PC-9 (cell line): ENCODE measurements at regions not wholly inside any gene's neighbourhood (a gene's known extent, or its start where the extent isn't known, plus 50 kb on each side); places are given as distances from the start of the nearest gene placed in this dataset.

Source experiments
- BruUV-seq: library from RNA; stranded (reverse); fragments of 400-500 nt; replicated peaks from 2 replicates; lab custom pipeline; 2021; lab: Mats Ljungman, UMichigan
- CTCF ChIA-PET: fragments of 300-600 bp; sonication (Branson Sonifier 250); formaldehyde crosslinking; loops from one replicate; lab custom pipeline; 2022; ENCODE audit warnings: antibody characterized with exemption; lab: Charles Lee
- POLR2A ChIA-PET: fragments of 300-600 bp; sonication (Branson Sonifier 250); formaldehyde crosslinking; loops from one replicate; lab custom pipeline; 2022; ENCODE audit warnings: antibody characterized with exemption; ENCODE audit not compliant: unreplicated experiment; lab: Charles Lee
- DNase-seq, 2 experiments: peaks; one replicate each; pipeline versions ENCODE4 v3.0.0 to v3.0.0-alpha.2; 2015 to 2022; ENCODE audit warnings: mixed read lengths in 1 of 2
- H2AFZ ChIP-seq: fragments of 200-600 bp; sonication (generic); 2 replicates; pipeline ENCODE4 v1.8.1; 2017; ENCODE audit warnings: antibody characterized with exemption
- H3F3A ChIP-seq: fragments of 200-600 bp; sonication (generic); 2 replicates; pipeline ENCODE4 v1.8.1; 2017; ENCODE audit warnings: antibody characterized with exemption, mild to moderate bottlenecking, low read depth; ENCODE audit not compliant: insufficient read depth
- H3K27ac ChIP-seq: fragments of 200-600 bp; sonication (generic); 2 replicates; pipeline ENCODE4 v1.6.1; 2016; ENCODE audit warnings: mixed run types
- H3K27me3 ChIP-seq: fragments of 200-600 bp; sonication (generic); 2 replicates; pipeline ENCODE4 v1.6.1; 2016; ENCODE audit warnings: low read depth, mixed run types; ENCODE audit not compliant: insufficient read depth
- H3K36me3 ChIP-seq: fragments of 200-600 bp; sonication (generic); 2 replicates; pipeline ENCODE4 v1.6.1; 2016; ENCODE audit warnings: low read depth, mixed run types
- H3K4me1 ChIP-seq: fragments of 200-600 bp; sonication (generic); replicated peaks from 2 replicates; pipeline ENCODE4 v1.6.1; 2016; ENCODE audit warnings: mixed run types; ENCODE audit not compliant: insufficient read depth
- H3K4me2 ChIP-seq: fragments of 200-600 bp; sonication (generic); 2 replicates; pipeline ENCODE4 v1.6.1; 2017; ENCODE audit warnings: mixed run types
- H3K4me3 ChIP-seq: fragments of 200-600 bp; sonication (generic); 2 replicates; pipeline ENCODE4 v1.6.1; 2016; ENCODE audit warnings: mixed run types
- H3K79me2 ChIP-seq: fragments of 200-600 bp; sonication (generic); 2 replicates; pipeline ENCODE4 v1.6.1; 2017; ENCODE audit warnings: low read depth, mixed run types
- H3K9me2 ChIP-seq: fragments of 200-600 bp; sonication (generic); 2 replicates; pipeline ENCODE4 v1.8.1; 2017; ENCODE audit warnings: mild to moderate bottlenecking; ENCODE audit not compliant: insufficient read depth
- H3K9me3 ChIP-seq: fragments of 200-600 bp; sonication (generic); 2 replicates; pipeline ENCODE4 v1.8.1; 2016; ENCODE audit warnings: low read depth; ENCODE audit not compliant: insufficient read depth
- H4K20me1 ChIP-seq: fragments of 200-600 bp; sonication (generic); 2 replicates; pipeline ENCODE4 v1.8.1; 2017; ENCODE audit not compliant: insufficient read depth
- CTCF ChIP-seq: fragments of 200-600 bp; sonication (generic); conservative IDR thresholded peaks from 2 replicates; pipeline ENCODE4 v1.6.1; 2017; ENCODE audit warnings: mixed run types, antibody characterized with exemption, mild to moderate bottlenecking, moderate library complexity
- EZH2 ChIP-seq: fragments of 200-600 bp; sonication (generic); IDR thresholded peaks from 2 replicates; pipeline ENCODE4 v1.8.0; 2017; ENCODE audit warnings: antibody characterized with exemption, low read depth
- intact Hi-C: fragments of 100-400 bp; cut with micrococcal nuclease; formaldehyde crosslinking; loops from one replicate; pipeline ENCODE4 v1.10.0; 2022; ENCODE audit not compliant: unreplicated experiment

DNA sequence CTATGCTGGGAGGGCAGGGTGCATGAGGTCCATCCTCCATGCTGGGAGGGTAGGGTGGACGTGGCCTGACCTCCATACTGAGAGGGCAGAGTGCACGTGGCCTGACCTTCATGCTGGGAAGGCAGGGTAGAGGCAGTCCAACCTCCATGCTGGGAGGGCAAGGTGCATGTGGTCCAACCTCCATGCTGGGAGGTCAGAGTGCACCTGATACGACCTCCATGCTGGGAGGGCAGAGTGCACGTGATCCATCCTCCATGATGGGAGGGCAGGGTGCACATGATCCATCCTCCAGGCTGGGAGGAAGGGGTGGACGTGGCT is 622.2 kb downstream of the BRD1 start:
- TF ChIP-seq CTCF = no peak
- no peak for TF ChIP-seq EZH2
- H3K27ac ChIP-seq = no peak overlapping the region
- no peak overlapping the region for H3K4me2 ChIP-seq
- peaks cover 92% of the 10 kb centered on the region for H3K27me3 ChIP-seq
- POLR2A ChIA-PET = no interaction called here
- H3K9me3 ChIP-seq = no peaks in the 10 kb centered on the region
- DNase-seq = no peak
- no peaks in the 10 kb centered on the region for H3K79me2 ChIP-seq
- no peaks in the 10 kb centered on the region for H3K36me3 ChIP-seq
- BruUV-seq = no TSS peak
- H2AFZ ChIP-seq = no peak overlapping the region
- H3K4me1 ChIP-seq = no peaks in the 10 kb centered on the region
- H3K9me2 ChIP-seq = no peaks in the 10 kb centered on the region
- H4K20me1 ChIP-seq = 0 out of 2 replicates have a peak, but pooled peaks cover 3% of the 10 kb centered on the region
- H3F3A ChIP-seq = no peaks in the 10 kb centered on the region
- intact Hi-C loops = no loop called here
- H3K4me3 ChIP-seq = no peak overlapping the region
- CTCF ChIA-PET = no interaction called here

DNA sequence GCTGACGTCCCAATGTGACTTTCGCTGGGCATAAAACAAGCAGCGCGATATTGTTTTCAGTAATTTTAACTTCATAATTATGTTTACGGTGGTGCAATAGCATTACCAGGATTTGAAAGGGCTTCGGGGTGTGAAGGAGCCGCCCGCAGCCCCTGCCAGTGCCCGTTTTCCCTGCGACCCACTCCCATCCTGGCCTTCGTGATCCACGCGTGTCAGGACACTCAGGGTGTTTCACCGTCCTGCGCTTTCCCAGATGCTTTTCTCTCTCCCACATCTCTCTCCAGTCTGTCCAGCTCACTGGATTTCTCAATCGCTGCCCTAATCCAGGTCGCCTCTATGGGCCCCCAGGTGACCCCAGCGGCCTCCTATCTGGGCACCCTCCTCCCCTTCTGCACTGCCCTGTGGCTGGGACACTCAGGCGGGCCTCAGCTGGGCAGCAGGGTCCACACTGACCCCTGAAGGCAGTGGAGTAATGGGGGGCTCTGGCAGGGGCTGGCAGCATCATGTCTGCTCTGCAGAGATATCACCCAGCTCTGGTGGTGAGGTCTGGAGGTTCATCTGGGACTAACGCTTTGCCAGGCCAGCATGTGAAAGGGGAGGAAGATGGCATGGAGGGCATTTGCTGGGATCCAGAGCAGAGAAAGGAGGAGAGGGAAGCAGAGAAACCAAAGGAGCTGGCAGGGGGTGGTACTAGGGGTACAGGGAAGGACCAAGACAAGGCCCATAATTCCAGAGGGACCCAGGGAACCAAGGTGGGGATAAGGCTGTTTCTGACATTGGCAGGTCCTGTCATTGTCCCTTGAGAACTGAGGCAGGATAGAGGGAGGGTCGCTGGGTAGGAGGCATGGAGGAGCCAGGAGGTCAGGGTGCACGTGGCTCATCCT is 622.8 kb downstream of the BRD1 start:
- Histone ChIP-seq H3F3A (no peaks in the 10 kb centered on the region), H3K4me3 (no peak overlapping the region), H3K9me2 (no peaks in the 10 kb centered on the region), H3K79me2 (no peaks in the 10 kb centered on the region), H3K27me3 (peaks cover 95% of the 10 kb centered on the region), H4K20me1 (0 out of 2 replicates have a peak, but pooled peaks cover 3% of the 10 kb centered on the region), H3K27ac (no peak overlapping the region), H2AFZ (no peak overlapping the region), H3K36me3 (no peaks in the 10 kb centered on the region), H3K9me3 (no peaks in the 10 kb centered on the region), H3K4me1 (no peaks in the 10 kb centered on the region), H3K4me2 (no peak overlapping the region)
- TF ChIP-seq CTCF (no peak), EZH2 (no peak)
- no TSS peak for BruUV-seq
- ChIA-PET POLR2A (no interaction called here), CTCF (no interaction called here)
- intact Hi-C loops = no loop called here
- DNase-seq = no peak

- H3K27ac ChIP-seq = no peak overlapping the region
- H3K79me2 ChIP-seq = no peaks in the 10 kb centered on the region
- no peak overlapping the region for H3K4me3 ChIP-seq
- BruUV-seq = no TSS peak
- H2AFZ ChIP-seq = no peak overlapping the region
- H3K9me3 ChIP-seq = no peaks in the 10 kb centered on the region
- TF ChIP-seq EZH2 = no peak
- TF ChIP-seq CTCF = no peak
- H3K9me2 ChIP-seq = no peaks in the 10 kb centered on the region
- 0 out of 2 replicates have a peak, but pooled peaks cover 3% of the 10 kb centered on the region for H4K20me1 ChIP-seq
- H3K27me3 ChIP-seq = peaks cover 95% of the 10 kb centered on the region
- DNase-seq = no peak
- H3K4me2 ChIP-seq = no peak overlapping the region
- H3K4me1 ChIP-seq = no peaks in the 10 kb centered on the region
- ChIA-PET CTCF (no interaction called here), POLR2A (no interaction called here)
- no peaks in the 10 kb centered on the region for H3F3A ChIP-seq
- no peaks in the 10 kb centered on the region for H3K36me3 ChIP-seq
- intact Hi-C loops = no loop called here
Measured at GRCh38 chr22:49203859-49204598, 623.6 kb downstream of the BRD1 start.
